Stimulated activated naive CD4-positive, alpha-beta T cell treated with Interleukin-2 at 50 U/mL for 16 hours (primary cell): ENCODE measurements at regions not wholly inside any gene's neighbourhood (a gene's known extent, or its start where the extent isn't known, plus 50 kb on each side); places are given as distances from the start of the nearest gene placed in this dataset.

Experiments
- DNase-seq: peaks from one replicate; lab custom pipeline; 2025; lab: John Stamatoyannopoulos, UW

DNA sequence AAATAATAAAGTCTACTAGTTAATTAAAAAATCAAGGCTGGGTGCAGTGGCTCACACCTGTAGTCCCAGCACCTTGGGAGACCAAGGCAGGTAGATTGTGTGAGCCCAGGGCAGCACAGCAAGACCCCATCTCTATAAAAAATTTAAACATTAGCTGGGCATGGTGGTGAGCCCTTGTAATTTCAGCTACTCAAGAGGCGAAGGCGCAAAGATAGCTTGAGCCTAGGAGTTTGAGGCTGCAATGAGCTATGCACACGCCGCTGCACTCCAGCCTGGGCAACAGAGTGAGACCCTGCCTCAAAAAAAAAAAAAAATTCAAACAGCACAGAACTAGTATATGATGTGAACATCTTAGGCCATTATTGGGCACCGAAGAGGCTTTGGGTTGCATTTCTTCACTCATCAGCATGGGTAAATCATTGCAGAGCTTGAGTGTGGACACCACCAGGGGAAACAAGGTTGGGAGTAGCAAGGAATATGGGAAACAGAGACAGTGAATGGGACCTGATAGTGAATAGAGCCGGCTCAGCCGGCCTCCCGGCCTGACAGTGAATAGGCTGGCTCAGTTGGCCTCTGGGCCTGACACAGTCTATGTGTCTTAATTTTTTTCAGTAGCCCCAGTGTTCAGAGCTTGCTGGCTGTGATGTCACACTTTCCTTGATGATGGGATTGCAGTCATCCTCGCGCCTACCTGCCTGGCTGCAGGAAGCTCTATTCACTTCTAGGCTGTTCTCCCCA lies 89.1 kb upstream of the ERRFI1 start:
- no peak for DNase-seq

DNA sequence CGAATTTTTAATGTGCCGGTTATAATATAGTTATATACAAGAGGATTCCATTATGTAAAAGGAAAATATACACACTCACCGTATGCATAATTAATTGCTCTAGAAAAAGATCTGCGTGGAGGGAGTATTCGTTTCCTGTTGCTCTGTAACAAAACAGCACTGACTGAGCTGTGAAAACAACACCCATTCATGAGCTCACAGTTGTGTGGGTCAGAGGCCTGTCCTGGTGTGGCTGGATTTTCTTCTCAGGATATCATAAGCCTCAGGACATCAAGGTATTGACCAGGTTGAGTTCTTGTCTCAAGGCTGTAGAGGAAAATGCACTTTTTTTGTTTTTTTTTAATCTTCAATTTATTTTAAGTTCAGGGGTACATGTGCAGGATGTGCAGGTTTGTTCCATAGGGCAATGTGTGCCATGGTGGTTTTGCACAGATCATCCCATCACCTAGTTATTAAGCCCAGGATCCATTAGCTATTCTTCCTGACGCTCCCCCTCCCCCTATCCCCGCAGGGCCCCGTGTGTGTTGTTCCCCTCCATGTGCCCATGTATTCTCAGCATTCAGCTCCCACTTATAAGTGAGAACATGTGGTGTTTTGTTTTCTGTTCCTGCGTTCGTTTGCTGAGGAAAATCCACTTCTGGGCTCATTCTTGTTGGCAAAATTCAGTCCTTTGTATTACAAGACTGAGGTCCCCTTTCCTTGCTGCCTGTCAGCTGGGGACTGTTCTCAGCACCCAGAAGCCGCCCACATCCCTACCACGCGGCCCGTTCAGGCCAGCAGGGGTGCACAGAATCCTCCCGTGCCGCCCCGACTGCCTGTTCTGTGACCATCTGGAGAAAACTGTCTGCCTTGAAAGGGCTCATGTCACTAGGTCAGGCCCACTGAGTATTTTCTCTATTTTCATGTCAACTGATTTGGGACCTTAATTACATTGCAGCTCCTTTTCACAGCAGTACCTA lies 87.4 kb upstream of the ERRFI1 start:
- DNase-seq, result no peak

DNA sequence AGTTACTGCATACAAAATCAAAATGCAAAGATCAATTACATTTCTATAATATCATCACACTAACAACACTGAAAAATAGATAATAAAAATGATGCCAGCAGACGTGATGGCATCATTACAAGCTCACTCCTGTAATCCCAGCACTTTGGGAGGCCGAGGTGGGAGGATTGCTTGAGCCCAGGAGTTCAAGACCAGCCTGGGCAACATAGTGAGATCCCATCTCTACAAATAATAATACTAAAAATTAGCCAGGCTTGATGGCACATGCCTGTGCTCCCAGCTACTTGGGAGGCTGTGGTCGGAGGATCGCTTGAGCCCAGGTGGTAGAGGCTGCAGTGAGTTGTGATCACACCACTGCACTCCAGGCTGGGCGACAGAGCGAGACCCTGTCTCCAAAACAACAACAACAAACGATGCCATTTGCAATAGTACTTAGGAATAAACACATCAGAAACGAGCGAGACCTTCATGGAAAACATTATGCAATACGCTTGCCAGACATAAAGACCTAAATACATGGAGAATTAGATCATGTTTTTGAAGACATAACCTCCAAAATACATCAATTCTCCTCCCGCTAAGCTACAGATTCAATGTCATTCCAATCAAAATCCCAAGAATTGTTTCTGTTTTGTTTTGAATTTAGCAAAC lies 86.6 kb upstream of the ERRFI1 start:
- no peak for DNase-seq

DNA sequence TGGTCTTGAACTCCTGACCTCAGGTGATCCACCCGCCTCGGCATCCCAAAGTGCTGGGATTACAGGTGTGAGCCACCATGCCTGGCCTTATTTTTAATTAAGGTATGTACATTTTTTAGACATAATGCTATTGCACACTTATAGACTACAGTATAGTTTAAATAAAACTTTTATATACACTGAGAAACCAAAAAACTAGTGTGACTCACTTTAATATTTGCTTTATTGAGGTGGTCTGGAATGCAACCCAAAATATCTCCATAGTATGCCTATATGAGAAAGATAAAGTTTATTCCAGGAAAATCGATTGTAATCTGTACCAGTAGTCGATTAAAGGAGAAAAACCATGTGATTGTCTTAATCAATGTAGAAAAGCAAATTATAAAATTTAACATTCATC lies 85.5 kb upstream of the ERRFI1 start:
- no peak for DNase-seq

DNA sequence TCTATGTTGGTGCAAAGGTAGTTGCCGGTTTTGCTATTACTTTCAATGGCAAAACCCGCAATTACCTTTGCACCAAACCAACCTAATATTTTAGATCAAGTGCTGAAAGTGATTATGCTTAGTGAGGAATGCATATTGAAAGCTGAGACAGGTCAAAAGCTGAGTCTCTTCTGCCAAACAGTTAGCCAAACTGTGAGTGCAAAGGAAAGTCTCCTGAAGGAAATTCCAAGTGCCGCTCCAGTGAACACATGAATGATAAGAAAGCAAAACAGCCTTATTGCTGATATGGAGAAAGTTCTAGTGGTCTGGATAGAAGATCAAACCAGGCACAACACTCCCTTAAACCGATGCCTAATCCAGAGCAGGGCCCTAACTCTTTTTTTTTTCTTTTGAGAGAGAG lies 83.1 kb upstream of the ERRFI1 start:
- DNase-seq, result no peak

DNA sequence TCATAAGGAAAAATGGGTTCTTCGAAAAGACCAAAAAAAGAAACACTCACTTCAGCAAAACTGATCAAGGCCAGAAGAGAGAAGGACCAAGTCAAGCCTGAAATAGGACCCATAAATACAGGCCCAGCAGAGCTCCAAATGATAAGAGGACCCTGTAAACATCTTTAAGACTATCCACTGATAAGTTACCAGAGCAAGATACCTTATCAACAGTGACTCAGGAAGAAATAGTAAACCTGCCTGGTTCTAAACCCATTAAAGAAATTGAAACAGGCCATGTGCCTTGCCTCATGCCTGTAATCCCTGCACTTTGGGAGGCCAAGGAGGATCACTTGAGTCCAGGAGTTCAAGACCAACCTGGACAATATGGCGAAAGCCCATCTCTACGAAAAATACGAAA lies 81.8 kb upstream of the ERRFI1 start:
- DNase-seq, result no peak

DNA sequence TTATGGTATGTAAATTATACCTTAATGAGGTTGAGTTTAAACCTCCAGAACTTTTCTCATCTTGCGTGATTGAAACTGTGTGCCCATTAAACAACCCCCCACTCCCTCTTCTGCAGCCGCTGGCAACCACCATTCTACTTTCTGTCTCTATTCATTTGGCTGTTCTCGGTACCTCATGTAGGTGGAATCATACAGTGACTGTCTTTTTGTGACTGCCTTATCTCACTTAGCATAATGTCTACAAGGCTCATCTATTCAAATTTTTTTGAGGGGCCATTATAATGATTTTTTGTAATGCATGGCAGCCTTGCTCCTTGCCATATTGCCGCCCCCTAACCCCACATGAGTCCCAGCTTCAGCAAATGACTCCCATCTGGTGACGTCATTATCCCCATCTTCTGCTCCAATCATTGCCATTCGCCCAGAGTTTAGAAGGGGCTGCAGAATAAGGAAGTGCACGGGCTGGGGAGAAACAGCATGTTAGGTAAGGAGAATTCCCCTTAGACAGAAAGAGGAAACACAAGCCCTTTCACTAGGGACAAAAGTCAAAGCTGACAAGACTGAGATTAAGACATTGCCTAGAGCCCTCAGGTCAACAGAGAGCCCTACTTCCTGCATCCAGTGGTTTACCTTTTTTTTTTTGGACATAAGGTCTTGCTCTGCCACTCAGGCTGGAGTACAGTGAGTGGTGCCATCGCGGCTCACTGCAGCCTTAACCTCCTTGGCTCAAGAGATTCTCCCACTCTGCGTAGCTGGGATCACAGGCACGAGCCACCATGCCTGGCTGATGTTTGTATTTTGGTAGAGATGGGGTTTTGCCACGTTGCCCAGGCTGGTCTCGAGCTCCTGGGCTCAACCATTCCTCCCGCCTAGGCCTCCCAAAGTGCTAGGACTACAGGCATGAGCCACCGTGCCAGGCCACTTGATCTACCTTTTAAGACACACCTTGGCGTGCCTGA lies 78.4 kb upstream of the ERRFI1 start:
- no peak for DNase-seq

DNA sequence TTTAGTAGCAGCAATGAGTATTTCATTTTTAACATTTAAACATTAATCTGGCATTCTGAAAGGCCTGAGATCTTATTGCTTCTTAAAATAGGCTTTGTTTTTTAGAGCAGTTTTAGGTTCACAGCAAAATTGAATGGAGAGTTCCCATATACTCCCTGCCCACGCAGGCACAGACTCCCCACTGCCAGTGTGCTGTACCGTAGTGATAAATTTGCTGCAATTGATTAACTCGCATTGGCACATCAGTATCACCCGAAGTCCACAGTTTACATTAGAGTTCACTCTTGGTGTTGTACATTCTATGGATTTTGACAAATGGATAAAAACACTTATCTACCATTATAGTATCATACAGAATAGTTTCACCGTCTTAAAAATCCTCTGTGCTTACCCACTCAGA lies 71.8 kb upstream of the ERRFI1 start:
- no peak for DNase-seq

DNA sequence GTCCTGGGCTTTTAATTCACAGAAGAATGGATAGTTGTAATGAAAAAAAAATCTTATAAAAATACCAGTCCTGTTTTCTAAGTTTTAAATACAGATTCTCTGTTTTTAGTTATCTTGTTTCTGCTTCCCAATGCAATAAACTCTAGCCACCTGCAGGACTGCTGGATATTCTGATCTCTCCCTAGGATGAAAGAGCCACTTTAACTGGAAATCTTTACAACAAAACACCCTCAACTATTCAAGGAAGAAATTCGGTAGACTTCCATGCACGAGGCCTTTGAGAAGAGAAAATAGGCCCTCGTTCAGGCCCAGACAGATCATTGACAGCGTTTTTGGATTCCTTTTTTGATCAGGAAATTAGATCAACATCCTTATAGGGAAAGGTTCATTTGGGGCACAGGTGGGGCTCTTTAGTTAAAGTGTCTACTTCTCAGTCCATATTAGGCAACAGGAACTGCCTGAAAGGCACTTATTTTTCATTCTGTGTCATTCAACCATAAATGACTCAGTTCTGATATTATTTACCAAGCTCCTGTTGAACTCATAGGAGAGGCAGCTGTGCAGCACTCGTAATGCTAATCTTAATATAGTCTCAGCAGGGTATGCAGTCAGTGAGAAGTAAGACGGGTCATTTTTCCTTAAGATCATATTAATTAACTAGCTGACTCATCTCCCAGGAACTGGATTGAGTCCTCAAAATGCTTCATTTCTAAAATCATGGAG lies 71.1 kb upstream of the ERRFI1 start:
- no peak for DNase-seq

DNA sequence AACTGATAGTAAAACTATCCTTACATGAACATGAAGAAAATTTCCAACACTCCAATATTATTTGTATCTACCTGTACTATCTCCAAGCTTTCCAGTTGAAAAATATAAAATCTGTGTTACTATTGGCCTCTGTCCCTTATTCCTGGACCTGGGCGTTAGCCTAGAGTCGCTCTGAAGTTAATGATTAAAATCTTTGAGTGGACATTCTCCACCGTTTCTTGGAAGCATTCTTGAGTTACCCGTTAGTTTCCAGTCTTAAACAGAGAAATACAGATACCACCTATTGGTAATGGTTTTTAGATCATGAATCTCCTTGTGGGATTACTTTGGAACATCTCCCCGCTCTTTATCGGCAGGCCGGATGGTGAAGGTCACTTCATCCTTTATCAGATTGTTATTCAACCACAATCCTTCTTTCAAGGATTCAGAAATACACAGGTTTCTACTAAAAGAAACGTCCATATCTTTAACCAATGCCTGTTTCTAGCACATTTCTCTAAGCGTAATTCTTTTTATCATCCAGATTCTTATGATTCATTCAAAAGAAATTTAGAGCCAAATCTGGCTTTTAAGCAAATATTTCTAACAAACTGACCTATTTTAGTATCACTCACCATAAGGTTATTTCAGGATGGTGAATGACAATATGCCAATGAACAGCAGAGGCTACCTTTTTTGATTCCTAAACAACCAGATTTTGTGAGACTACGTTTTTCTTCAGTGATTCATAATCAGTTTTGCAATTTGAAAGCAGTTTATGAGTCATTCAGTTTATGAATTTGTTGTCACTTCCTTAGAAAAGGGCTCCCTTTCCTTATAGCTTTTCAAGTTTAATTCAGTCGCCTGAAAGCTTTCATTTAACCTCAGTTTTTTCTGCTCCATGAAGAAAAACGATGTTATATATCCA lies 70.2 kb upstream of the ERRFI1 start:
- no peak for DNase-seq

DNA sequence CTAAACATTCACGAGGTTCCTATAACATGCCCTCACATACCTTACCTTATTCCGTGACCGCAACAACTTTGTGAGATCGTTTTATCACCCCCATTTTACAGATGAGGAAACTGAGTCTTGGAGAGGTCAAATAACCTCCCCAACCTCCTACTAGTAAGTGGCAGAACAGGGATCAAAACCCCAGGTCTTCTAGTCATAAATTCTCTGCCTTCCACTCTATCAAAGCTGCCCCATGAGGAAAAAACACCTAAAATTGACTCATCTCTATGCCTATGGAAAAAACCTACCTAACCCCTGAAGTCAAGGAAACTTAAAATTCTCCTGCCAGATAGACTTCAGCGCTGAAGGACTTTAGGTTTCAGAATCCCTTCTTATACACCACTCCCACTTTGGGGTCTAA lies 69.5 kb upstream of the ERRFI1 start:
- no peak for DNase-seq

DNA sequence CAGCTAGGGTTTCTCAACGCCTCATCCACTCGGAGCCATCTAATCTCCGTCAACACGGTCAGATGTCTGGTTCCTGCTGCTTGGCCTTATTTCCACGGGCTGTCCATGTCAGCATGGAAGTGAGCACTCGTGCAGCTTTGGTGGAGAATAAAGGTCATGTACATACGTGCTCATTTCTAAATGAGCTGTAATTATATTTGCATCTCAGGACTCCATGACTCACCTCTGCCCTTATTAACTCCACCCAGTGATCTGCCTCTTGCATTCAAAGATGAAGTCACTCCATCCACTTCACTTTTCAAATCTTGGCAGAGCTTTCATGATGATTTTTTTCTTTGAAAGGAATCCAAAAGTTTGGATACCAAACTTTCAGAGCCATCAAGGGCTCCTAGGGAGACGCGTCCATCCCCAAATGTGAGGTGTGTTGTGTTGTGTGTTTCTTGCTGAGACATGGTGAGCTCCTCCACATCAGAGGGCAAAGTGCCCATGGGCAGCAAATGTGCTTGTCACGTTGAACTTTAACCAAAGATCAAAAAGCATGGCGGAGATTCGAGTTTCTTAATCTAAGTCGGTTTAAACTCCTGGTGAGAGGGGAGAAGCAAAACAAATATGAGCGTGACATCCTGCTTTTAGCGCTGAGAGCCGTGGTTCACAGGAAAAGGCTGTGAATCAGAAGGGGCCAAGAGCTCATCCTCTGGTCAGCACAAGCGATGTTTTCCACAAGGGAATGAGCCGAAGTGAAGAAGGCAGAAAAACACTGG lies 68.6 kb upstream of the ERRFI1 start:
- no peak for DNase-seq

DNA sequence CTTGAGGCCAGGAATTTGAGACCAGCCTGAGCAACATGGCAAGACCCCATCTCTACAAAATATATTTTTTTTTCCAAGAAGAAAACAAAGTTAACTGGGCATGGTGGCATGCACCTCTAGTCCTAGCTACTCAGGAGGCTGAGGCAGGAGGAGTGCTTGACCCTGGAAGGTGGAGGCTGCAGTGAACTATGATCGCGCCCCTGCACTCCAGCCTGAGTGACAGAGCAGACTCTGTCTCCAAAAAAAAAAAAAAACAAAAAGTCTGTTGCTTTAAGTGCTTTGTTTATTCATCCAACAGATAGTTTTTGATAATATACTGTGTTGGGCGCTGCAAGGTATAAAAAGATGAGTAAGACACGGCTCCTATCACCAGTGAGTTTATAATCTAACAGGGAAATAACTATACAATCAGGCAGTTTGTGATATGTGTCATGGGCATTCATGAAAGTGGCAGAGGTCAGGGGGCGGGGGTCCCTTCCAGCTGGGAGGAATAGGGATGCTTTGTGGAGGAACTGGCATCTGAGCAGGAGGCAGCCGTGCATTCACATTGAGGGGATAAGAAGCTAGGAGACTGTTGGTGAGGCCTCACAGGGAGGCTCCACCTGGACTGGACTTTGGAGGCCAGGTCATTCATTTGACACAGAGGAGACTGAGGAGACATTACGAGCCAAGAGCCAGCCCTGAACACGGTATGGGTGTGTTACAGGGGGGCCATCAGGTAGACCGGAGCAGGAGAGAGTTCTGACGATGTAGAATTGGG lies 67.3 kb upstream of the ERRFI1 start:
- no peak for DNase-seq

DNA sequence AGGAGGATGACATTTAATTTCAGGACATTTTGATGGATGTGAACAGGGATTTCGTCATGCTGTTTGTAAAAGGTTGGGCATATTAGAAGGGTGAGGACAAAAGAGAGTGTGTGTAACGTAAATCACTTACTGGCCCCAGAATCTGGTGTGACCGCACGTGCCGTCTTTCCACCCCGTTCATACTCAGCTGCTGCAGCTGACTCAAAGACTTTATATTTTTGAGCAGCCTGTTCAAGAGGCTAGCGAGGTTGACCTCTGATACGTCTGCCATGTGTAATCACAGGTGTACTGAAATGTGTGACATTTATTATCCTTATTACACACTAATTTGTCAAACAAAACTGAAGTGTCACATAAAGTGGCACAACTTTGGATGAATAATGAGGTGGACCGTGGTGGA lies 66.5 kb upstream of the ERRFI1 start:
- DNase-seq, result no peak

DNA sequence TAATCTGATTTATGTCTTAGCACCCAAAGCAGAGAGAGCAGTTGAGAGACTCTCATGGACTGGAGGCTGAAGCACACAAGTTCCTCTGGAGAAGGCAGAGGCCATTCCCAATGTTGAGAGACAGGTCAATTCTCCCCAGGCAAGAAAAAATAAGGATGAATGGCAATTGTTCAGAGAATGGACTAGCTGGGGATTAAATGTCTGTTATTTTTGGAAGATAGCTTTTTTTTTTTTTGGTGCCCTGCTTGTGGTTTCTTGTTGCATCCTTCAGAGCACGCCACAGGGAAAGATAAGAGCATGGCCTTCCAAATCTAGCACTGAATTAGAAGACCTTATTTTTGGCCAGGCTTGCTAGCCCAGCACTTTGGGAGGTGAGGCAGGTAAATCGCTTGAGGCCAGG lies 65.6 kb upstream of the ERRFI1 start:
- DNase-seq, result no peak

DNA sequence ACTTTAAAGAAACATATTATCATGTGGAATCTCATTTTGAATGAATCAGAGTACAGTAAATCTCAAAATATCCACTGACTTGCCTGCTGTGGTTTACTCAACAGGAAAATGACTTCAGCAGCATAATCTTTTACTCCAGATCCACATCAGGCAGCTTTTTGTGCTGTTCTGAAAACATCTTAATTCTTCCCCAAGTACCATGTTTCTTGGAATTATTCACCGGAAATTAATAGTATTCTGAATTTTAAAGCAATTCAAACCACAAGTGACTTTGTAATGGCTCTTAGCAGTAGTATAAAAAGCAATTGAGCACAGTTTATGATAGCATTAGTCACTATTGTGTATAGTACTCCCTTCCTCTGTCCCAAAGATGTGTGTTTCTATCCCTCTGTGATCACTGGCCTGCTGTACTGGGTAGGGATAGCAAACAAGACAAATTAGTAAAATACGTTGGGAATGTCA lies 64.2 kb upstream of the ERRFI1 start:
- no peak for DNase-seq

DNA sequence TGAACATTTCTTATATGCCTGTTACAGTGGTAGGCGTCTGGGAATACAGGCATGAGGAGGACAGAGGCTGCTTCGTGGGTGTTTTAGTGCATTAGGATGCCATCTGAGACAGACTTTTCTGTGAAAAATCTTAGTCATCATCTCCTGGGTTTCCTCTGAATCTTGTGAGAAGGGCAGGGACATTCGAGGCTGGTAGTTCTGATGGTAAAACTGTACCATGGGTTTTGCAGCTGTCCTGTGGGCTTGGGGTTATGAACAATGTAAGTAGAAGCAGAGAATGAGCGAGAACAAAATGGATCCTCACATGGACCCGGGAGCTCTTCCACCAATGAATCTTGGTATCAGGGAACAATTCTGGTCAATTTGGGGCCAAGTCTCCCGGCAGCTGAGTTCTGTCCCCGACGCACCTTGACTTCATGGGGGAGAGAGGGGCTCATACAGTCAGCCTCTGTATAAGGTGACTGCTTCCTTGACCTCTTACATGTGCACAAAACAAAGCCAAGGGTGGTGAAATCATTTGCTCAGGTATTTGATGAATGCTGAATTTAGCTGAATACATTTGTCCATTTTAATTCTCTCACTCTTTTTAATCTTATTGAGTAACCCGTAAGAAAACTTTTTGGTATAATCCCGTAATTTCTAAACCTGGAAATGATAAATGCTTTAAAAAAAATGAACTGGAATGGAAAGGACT lies 63.6 kb upstream of the ERRFI1 start:
- no peak for DNase-seq

DNA sequence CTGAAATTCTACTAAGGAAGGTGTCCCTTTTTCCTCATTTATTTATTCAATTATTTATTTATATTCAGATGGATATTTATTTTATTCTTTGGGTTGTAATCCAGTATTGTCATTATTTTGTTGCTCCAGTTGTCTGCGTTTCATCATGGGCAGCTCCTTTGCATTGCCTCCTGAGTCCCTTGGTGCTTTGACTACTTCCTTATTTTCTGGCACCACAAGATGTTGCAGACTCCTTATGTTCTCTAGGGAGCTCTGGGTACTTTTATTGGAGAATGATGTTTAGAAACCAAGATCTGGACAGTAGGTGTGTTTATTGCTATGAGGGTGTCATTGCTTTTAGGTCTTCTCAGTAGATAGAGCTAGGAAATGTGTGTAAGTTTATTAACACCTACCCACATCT lies 59.9 kb upstream of the ERRFI1 start:
- DNase-seq, result no peak
